ENCODE measurements at regions not wholly inside any gene's neighbourhood (a gene's known extent, or its start where the extent isn't known, plus 50 kb on each side); places are given as distances from the start of the nearest gene placed in this dataset.
"Not testable (repeated sequence)": the region's sequence is repeated elsewhere in the genome, so short reads cannot be mapped to it uniquely, and the experiment has no call there.

DNA sequence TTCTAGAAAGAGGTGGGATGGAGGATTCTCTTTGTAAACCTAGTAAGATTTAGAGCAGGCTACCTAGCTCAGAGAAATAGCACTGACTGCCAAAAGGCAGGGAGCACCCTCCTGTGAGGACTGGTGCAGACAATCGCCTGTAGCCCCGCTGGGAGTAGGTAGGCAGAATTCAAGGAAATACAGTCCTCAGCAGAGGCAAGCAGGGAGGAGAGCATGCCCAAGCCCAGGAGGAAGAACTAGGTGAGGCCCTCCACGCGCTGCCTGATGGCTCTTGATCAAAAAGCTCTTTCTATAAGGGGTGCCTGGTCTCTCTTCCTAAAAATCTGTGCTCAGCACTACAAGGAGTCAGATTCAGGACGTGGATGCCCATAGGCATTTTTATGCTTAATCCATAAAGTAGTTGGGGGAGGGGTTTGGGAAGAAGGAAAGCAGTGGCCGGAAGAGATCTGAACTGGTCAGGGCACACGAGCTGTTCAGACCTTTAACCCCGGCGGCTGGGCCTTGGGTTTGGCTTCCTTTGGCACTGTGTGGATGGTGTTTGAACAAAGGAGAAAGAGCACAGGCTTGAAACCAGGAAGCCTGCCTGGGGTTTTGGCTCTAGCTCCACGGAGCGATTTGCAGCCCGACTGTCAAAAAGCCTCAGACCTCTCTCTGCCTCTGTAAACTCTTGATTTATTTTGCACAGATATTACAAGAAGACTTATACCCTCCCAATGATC, 320.6 kb downstream of the FOXO1 start:
- no peak for DNase-seq

GRCh38 chr13:40346592-40346991, 319.8 kb downstream of the FOXO1 start:
- DNase-seq: no peak

DNA sequence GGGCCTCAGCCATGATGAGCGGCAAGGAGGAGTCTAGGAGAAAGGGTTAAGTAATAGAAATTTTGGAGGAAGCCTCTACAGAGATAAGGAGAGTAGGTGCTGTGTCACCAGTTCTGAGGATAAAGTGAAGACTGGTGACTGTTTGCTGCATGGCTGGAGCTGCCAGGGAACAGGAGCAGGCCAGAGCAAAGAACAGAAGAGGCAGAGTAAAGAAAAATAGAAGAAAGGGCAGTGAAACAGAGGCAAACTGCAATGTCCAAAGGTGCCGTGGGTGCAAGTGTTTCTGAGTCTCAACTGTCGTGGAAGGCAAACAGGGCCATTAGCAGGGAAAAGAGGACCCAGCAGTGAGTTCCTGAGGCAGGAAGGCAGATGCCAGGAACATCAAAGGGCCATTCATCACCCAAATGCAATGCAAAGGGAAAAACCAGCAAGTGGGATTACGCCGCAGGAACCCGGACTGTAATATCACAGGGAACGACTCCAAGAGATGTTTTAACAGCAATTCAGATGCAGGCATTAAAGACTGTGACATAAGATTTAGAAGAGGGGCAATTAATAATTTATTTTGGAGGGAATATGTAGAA, 318.3 kb downstream of the FOXO1 start:
- no peak for DNase-seq

DNA sequence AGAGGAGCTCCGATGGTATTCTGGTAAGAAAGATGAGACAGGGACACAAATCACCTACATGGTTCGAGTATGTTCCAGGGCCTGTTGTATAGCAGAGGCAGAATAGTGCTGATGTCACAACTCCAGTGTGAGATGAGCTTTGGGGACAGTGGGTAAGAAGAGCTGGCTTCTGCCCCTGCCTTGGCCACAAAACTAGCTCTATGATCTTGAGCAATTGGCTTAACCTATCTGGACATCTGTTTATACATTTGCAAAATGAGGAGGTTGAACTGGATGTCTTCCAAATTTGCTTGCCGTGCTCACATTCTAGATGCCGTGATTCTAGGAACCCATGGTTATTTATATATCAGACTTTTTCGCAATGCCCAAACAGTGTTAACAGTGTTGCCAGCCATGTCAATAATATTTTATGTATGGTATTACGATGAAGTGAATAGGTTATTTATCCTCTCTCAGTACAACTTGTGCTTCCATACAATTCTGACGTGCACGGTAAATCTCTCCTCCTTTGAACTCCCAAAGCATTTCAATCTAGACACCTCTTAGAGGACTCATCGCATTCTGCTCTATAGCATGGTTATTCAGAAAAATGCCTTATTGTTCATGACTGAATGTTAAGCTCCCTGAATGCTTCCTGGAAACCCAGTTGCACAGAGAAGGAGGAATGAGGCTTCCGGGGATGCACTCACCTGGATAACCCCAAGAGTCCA, 316.0 kb downstream of the FOXO1 start:
- DNase-seq: no peak

DNA sequence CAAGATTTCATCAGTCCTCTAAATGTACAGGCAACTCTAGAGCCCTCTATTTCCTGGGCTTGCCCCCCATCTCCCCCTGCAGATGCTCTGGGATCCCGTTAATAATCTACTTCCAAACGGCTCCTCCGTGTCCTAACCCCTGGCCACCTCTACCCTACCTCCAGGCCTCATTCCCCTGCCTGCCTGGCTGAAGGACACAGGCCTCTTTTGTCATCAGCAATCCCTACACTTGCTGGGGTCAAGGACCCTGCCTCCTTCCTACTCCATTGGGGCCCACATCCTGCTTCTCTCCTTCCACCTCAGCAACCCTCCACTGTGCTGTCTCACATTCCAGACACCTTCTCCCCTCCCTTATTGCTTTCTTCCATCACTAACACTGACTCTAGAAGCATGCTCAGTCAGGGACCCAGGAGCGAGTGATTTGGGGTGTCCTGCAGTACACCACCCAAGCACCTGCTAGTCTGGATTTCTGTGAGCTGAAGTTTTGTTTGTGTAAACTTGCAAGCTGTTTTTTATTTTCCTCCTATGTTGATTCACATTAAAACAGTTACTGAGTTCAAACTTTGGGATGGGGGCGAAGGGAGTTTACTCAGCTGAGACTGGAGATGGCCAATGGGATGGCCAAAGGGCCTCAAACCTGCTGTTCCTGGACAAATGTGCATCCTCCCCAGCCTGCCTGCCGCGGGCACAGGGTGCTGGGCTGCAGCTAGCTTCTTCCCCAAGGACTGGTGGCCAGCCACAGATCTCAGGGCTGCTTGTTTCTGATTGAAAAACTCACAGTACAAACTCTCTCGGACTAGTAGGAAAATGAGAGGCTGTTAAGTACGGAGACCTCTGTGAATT, 314.7 kb downstream of the FOXO1 start:
- DNase-seq: no peak

DNA sequence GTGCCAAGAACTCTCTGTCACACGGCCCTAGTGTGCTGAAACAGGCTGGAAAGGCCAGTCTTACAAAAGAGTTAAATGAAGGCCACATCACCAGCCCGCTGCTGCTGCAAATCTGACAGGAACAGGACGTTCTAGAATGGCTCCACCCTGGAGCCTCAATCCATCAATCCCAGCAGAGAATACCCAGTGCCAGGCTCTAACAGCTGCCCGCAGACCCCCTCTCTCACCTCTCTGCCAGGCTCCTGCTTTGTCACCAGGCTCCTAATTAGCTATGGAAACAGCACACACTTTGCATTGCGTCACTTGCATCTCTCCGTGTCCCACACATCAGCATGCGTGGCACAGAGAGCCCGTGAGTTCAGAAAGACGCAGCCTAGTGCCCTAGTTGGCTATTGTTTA, 314.1 kb downstream of the FOXO1 start:
- no peak for DNase-seq

DNA sequence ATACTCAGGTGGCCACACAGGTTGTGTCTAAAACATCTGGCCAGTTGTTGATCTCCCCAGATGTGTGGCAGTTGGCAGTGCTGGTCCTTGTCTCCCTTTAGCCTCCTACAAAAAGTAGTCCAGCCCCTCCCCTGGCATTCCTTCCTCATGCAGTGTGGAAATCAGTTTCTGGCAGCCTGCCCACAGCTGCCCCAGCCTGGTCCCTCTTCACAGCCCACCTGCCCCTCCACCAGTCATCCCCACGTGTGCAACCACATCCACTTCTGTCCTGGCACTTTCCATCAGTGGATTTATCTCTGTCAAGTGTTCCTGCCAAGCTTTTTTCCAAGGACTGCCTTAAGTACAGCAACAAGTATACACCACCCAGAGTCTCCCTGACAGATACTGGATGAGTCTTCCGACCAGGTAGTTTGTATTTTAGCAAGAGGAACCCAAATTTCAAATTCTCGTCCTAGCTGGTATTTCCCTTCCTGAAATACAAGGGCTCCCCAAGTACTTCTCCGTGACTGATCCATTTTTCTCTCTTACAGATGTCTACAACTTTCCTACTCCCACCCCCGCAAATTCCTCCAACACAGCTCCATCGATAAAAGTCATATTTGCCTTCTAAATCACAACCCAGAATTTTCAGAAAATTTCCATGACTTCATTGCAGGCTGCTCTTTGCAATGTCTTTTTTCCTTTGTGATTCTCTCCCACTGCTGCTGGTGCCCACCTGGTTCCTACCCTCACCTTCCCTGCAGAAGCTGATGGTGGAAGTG, 313.5 kb downstream of the FOXO1 start:
- no peak for DNase-seq

DNA sequence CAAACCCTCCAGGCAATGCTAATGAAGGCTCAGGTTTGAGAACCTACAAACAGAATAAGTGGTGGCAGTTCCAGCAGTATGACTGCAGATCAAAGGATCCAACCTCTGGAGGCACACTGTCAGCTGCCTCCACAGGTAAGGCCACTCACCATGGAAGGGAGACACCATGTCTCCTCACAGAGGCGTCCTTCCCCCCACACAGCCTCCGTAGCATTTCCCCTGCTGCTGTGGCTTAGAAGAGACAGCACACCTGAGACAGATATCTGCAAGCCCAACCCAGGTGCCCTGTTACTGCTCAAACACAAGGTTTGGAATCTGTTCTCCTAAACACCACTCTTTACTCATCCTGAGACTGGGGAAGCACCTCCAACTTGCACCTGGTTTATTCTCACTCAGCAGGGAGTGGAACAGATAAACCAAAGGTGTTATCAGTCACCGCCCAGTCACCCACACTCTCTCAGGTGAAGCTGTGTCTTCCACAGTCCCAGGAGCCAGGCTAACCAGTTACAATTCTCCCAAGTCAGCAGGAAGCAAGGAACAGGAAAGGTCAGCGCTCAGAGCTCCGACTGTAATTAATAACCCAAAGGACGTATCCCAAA, 311.2 kb downstream of the FOXO1 start:
- no peak for DNase-seq

GRCh38 chr13:40356011-40356410, 310.4 kb downstream of the FOXO1 start:
- DNase-seq: no peak

- DNase-seq: not testable (repeated sequence)
These were observed 310.0 kb downstream of the FOXO1 start for GRCh38 chr13:40356458-40356857.

DNA sequence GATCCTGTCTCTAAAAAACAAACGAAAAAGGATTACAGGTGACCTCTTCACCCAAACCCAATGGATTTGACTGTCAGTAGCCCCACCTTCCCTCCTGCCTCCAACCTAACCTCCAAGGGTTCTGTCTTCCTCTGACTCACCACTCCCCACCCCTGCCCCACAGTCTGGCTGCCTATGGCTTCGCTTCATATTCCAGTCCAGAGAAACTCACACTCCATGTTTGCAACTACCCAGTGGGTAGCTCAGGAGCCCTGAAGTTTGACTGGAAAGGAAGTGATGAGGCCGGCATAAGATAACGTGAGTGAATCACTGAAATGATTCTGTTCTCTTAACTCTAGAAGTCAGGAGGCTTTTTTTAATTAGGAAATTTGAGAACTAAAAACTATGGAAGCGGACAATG, 303.9 kb downstream of the FOXO1 start:
- no peak for DNase-seq

DNA sequence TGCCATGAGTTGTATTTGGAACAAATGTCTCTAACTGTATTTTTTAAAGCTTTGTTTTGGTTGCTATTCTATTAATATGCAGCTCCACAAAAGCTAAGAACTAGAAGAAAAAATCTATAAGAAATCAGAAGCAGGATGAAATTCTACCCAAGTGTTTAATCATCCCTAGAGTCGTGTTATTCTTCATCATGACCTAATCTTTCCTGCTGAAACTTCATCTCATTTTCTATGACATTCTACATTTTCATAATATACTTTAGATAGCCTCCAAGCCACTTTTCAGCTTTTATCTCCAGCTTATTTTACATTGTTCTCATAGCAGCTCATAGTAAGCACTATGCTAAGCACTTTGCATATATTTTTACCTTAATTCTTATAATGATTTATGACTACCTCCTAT, 302.8 kb downstream of the FOXO1 start:
- no peak for DNase-seq

DNA sequence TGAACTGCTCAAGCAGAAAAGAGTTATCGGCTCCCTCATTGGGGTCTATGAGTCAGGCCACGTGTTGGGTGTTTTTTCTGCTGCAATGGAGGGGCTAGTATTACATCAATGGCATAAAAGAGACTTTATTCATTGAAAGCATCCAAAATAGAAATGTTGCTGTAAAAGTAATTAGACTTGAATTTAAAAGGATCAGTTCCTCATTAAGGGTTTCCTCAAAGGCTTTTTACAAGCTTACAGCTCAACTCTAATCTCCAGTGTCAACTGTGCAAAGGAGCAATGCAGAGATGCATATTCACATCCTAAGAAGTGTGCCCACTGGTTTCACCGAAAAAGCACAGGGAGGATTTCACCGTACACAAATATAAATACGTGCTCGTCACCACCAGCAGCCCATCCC, 300.3 kb downstream of the FOXO1 start:
- no peak for DNase-seq

DNA sequence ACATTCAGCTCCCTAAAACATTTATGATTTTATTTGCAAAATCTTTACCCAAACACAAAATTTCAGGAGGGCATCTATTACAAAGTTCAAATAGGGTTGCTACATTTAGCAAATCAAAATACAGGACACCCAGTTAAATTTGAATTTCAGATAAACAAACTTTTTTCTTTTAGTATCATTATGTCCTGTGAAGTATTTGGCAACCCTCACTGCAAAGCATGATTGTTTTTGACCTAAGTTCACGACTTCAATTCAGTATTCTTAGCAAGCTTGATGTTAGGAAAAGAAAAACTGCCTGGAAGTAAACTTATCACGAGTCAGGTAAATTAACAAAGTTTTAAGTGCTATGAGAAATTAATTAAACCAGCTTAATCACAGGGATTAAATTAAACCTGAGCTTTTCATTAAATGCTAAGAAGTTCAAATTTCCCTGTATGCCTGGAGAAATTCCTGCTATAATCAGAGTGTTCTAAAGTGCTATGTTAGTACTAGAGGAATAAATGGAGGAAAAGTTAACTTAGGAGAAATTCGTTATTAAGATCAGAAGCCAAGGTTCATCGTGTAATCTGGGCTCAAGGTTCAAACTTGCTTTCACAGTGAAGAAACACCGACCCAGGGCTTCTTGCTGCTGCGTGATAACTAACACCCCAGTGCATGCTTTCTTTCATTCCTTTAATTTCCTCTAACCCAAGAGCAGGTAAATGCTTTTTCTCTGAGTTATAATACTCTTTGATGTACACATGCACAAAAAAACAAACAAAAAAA, 298.1 kb downstream of the FOXO1 start:
- DNase-seq: no peak

GRCh38 chr13:40370661-40371060, 295.8 kb downstream of the FOXO1 start:
- DNase-seq: no peak

DNA sequence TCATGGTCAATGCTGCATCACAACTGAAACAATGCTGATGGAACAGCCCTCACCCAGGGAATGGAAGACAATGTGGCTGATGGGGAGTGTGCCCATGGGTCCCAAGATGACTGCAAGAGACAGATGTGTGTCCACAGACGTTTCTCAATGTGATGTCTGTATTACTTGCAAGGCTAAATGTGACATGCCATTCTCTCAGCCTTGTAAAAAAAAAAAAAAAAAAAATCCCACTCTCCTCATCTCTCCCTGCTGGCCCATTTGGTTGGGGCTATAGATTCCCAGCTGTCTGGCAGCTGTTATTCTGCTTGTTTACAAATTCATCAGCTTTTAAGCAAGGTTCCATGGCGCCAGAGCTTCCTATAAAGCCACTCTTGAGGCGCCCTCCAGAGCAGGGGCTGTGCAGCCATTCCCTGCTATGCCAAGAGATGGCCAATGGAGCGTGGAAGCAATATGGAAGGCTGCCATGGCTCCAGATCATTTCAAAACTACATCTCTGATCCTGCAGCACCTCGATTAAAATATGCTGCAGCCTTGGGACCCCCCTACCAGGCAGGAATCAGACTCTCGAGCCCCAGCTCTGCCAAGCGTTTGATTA, 294.8 kb downstream of the FOXO1 start:
- no peak for DNase-seq

DNA sequence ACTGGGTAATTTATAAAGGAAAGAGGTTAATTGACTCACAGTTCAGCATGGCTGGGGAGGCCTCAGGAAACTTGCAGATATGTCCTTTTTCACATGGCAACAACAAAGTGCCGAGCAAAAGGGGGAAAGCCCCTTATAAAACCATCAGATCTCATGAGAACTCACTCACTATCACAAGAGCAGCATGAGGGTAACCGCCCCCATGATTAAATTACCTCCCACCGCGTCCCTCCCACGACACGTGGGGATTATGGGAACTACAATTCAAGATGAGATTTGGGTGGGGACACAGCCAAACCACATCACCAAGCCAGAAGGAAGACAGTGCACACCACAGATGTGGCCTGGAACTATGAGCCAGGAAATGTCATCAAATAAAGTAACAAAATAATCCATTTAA, 292.8 kb downstream of the FOXO1 start:
- not testable (repeated sequence) for DNase-seq

GRCh38 chr13:40375489-40376171, 290.8 kb downstream of the FOXO1 start:
- no peak for DNase-seq

- no peak for DNase-seq
These were observed 290.1 kb downstream of the FOXO1 start for GRCh38 chr13:40376296-40376849.

Data from NCI-H1436 treated with DMSO at 0.1 percent for 48 hours (cell line).